DMS53 treated with DMSO at 0.1 percent for 48 hours (cell line): ENCODE measurements at regions not wholly inside any gene's neighbourhood (a gene's known extent, or its start where the extent isn't known, plus 50 kb on each side); places are given as distances from the start of the nearest gene placed in this dataset.

Experiments
- DNase-seq: peaks from one replicate; lab custom pipeline; 2025; ENCODE audit not compliant: unreplicated experiment; lab: John Stamatoyannopoulos, UW

GRCh38 chr1:59046730-59047157 lies 250.2 kb upstream of the FGGY start:
- DNase-seq = no peak

DNA sequence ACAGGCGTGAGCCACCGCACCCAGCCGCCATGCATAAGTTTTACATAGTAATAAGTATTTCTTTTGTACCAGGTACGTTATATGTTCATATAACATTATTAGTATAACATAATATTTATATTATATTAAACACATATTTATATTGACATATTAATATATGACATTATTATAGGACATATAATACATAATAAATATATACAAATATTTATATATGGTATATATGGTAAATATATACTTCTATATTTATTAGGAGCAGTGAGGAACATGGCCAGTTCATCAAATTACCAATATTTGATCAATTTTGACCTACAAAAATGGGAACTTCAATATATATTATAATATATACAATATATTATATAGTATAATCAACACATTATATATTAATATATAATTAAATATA lies 245.9 kb upstream of the FGGY start:
- no peak for DNase-seq

GRCh38 chr1:59052166-59052590 lies 244.7 kb upstream of the FGGY start:
- DNase-seq = no peak

GRCh38 chr1:59054172-59054571 lies 242.7 kb upstream of the FGGY start:
- no peak for DNase-seq

DNA sequence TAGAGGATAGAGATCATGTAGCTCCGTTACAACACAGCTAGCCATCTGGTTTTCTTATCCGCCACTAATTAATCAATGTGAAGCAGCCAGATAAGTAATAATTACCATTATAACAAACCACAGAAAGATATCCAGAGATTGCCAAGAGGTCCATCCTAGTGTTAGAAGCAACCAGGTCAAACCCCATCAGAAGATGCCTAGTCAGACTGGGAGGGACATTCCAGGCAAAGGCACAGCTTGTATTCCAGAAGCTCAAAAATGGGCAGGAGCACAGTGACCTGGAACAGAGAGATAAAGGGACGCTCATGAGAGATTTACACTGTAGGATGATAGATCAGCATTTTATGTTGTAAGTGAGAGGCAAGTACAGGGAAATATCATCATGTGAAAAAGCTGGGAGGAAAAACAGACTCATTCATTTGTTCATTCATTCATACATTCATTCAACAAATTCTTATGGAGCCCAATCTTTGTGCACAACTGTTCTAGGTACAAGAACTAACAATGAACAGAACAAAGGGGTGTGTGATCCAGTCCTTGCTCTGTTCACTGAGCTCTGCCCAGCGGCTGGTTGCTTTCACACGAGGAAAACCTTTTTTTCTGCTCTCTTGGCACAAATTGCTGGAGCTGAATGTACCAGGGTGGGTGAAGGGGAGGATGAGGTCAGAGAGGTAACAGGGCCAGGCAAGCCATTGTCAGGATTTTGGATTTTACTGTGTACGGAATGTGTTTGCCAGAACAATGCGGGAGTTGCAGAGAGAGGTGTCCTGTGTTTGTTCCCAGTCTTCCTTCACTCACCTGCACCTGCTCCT lies 240.8 kb upstream of the FGGY start:
- no peak for DNase-seq

DNA sequence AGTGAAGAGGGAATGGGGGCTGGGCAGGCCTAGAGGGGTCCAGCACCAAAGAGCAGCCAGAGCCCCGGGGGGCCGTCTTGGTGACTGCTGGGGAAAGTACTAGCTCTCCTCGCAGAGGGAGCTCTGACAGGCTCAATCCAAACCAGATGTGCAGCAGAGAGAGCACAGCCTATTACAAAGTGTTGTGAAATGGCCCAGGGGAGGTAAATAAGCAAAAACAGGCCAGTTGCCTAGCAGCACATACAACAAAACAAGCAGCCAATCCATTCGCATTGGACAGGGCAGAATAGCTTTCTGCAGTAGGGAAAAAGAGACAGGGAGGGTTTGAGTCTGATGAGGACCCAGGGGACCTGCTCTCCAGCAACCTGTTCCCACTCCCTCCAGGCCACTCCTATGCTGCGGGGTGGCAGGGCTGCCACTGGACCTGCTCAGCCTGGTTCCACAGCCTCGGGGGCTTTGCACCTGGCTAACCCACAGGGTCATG lies 239.6 kb upstream of the FGGY start:
- DNase-seq = no peak

- DNase-seq = no peak
Measured at GRCh38 chr1:59057796-59058195, 239.1 kb upstream of the FGGY start.

DNA sequence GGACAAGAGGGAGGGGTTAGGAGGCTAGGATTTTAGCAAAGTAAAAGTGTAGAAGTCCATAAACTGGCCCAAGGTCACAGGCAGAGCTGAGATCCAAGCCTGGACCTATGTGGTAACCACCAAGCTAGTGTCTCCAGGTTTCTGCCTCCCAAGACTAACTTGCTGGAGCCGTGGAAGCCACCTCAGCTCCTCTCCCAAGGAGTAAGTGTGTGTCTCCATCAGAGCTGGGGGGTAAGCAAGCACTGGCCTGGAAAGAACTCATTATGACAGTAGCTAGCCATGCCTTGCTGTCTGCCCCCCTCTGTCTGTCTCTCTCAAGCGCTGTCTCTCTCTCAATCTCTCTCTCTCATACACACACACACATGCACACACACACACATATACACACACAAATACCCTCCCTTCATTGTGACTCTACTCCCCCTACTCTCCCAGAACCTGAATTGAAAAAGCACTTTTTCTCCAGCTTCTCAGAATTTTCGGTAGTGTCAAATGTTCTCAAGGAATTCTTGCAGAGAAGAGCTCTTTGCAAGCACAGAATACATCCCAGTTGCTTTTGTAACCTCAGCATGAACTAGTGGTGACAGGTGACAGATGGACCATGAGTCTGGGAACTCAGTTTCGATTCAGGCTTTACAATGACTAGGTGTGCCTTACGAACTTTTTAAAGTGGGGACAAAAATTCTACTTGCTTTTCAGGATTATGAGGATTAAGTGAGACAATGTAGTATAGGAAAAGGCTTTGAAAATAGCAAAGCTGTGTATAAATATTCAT lies 238.0 kb upstream of the FGGY start:
- no peak for DNase-seq

DNA sequence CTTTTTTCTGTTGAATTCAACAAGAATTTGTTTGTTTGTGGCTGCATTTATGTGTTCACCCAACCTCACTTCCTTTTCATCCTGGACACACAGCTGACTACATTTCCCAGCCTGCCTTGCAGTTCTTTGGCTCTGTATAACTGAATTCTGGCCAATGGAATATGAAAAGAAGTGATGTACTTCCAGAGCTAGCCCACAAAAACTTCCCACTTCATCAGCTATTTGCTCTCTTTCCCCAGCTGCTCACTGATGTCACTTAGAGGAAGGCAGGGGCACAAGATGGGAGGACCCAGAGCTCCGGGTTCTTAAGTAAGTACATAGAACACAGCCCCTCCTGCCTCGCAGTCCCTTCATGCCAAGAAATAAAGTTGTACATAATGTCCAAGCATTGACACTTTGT lies 235.0 kb upstream of the FGGY start:
- DNase-seq = no peak

- no peak for DNase-seq
Measured at GRCh38 chr1:59062743-59063142, 234.2 kb upstream of the FGGY start.

- DNase-seq = no peak
Measured at GRCh38 chr1:59063501-59063900, 233.4 kb upstream of the FGGY start.

DNA sequence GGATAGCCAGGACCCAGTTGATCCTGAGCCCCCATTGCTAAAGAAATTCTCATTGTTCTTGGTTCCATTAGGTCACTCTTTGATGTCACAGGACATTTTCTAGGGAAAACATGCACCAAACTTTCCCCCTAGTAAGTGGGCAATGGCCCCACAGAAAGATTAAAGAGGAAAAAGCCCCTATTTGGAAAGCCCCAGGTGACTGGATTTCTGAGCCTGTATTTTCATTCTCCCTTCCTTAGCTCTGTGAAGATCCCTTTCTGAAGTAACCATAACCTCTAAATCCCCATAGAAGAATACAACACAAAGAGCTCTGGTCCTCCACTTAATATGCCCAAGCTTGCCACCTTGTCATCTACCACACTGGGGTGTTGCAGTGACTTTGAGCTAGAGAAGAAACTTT lies 232.3 kb upstream of the FGGY start:
- no peak for DNase-seq

DNA sequence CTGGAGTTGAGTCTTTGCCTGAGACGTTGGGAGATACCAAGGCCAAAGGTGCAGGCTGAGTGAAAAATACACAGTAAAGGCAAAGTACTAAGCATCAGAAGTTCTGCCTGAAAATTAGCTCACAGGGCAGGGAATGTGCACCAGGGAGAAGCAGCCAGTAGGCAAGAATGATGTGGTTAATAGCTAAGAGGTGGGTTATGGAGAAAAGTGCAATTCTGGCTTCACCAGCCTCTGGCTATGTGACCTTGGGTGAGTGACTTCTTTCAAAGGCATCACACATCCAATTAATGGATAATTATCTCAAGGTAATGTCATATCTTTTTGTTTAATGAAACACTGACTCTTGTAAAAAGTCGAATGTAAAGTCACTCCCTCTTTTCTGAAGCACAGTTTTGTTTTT lies 230.7 kb upstream of the FGGY start:
- no peak for DNase-seq

DNA sequence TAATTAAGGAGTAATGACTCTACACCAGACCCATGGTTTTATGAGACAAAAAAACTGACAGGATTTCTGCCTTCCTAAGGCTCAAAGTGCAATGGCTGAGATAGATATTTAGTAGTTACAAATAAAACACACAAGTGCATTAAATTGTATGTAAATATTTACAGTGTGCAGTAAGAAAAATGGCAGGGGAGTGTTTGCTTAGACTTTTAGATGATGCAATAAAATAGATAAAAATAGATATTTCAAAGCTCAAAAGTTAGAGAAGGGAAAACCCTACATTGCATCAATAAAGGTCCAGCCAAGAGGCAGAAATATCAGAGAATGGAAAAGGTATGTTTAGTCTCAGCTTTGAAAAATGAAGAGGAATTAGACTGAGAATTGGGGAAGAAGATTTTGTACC lies 226.3 kb upstream of the FGGY start:
- DNase-seq = no peak

- DNase-seq = peak; percentile 22
Measured at GRCh38 chr1:59071289-59071688, 225.6 kb upstream of the FGGY start.

DNA sequence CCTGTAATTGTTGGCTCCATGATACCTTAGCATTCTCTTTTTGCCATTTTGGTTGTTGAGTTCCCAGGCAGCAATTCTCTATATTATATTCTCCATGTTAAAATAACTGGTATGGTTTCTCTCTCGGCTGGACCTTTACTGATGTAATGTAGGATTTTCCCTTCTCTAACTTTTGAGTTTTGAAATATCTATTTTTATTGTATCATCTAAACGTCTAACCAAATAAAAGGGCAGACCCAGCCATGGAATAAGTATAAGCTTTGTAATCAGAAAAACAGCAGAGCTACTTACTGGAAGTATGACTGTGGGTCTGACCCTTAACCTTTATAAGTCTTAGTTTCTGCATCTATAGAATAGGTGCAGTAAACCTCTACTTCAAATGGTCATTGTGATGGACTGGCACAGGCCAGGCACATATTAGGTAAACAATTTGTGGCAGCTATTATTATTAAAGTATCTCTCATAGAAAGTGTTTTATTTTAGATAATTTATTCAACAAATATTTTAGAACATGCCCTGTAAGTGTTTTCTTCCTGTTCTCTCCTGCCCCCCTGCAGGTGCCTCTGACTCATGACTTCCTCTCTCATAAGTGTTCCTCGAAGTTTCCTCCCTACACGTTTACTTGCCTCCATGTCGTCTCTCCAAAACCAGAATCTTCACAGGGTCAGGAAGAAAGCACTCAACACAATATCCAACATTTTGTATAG lies 224.9 kb upstream of the FGGY start:
- no peak for DNase-seq

- DNase-seq = no peak
Measured at GRCh38 chr1:59072583-59072947, 224.3 kb upstream of the FGGY start.

DNA sequence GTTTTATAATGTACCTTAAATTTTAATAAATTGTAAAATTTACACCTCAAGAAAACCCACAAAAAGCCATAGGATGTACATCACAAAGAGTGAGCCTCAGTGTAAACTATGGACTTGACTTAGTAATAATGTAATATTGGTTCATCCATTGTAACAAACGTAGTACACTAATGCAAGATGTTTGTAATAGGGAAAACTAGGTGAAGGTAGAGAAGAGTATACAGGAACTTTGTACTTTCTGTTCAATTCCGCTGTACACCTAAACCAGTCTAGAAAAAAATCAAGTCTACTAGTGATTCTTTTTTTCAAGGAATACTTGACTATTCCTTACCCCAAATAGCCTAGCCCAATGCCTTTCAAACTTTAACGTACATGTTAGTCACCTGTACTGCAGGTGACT lies 222.3 kb upstream of the FGGY start:
- no peak for DNase-seq

DNA sequence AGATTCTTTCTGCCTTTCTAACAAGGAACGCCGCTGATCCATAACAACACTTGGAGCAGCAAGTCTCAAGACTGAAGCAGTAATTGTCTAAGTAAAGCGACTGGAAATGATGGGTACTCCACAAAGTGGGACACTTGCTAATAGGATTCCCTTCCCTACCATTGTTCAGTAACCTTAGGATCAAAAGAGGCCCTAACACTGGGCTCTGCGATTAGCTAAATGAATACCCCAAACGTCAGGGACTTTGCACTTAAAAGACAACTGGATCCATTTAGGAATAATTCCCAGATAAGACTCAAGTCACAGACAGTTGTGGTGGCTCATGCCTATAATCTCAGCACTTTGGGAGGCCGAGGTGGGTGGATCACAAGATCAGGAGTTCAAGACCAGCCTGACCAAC lies 221.9 kb upstream of the FGGY start:
- no peak for DNase-seq

GRCh38 chr1:59076612-59077011 lies 220.3 kb upstream of the FGGY start:
- DNase-seq = no peak

DNA sequence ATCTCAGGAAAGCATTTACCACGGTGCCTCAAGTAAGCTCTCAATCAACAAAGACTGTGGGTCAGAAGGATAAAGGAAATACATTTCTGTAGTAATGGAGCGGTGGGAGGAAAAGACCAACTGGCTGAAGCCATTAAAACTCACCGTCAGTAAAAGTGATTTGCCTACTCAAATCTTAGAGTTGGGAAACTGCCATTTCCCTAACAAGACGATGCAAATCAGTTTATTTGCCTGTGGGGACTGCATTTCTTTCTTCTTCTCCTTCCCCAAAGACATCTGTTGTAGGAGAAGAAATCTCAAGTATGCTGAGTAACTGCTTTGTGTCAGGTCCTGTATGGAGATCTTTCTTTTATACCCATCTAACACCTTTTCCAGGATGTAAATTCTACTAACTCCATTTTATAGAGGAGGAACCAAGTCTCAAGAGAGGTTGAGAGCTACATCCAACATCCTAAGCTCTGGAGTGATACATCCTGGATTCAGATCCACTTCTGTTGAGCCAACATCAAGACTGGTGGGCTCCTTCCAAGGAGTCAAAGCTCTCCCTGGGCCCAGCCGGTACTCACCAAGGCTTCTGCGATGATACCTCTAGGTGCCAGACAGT lies 219.3 kb upstream of the FGGY start:
- DNase-seq = no peak
